Karpas-422 (cell line): ENCODE measurements at regions not wholly inside any gene's neighbourhood (a gene's known extent, or its start where the extent isn't known, plus 50 kb on each side); places are given as distances from the start of the nearest gene placed in this dataset.

Experiments
- DNase-seq: peaks from one replicate; pipeline ENCODE4 v3.0.0-alpha.2; 2015
- H2AFZ ChIP-seq: fragments of 200-600 bp; sonication (generic); 2 replicates; pipeline ENCODE4 v1.6.1; 2014; ENCODE audit warnings: antibody characterized with exemption, low read length, mixed read lengths
- H3K27ac ChIP-seq: fragments of 200-600 bp; sonication (generic); 2 replicates; pipeline ENCODE4 v1.5.1; 2014; ENCODE audit warnings: mild to moderate bottlenecking, low read length, moderate library complexity
- H3K27me3 ChIP-seq: fragments of 200-600 bp; sonication (generic); 2 replicates; pipeline ENCODE4 v1.6.1; 2014; ENCODE audit warnings: low read length, mixed read lengths
- H3K36me3 ChIP-seq: fragments of 200-600 bp; sonication (generic); 2 replicates; pipeline ENCODE4 v1.6.1; 2014; ENCODE audit warnings: low read length, mixed read lengths; ENCODE audit not compliant: insufficient read depth
- H3K4me1 ChIP-seq: fragments of 200-600 bp; sonication (generic); 2 replicates; pipeline ENCODE4 v1.6.1; 2014; ENCODE audit warnings: mild to moderate bottlenecking, low read length, mixed read lengths
- H3K4me2 ChIP-seq: fragments of 200-600 bp; sonication (generic); 2 replicates; pipeline ENCODE4 v1.6.1; 2014; ENCODE audit warnings: low read length, low read depth, mild to moderate bottlenecking; ENCODE audit not compliant: poor library complexity, severe bottlenecking
- H3K4me3 ChIP-seq: fragments of 200-600 bp; sonication (generic); 2 replicates; pipeline ENCODE4 v1.5.1; 2014; ENCODE audit warnings: mild to moderate bottlenecking, antibody characterized with exemption, low read length, mixed read lengths
- H3K79me2 ChIP-seq: fragments of 200-600 bp; sonication (generic); 2 replicates; pipeline ENCODE4 v1.6.1; 2014; ENCODE audit warnings: mild to moderate bottlenecking, low read length, mixed read lengths
- H3K9ac ChIP-seq: fragments of 200-600 bp; sonication (generic); 2 replicates; pipeline ENCODE4 v1.6.0; 2014; ENCODE audit warnings: low read length
- H3K9me2 ChIP-seq: fragments of 200-600 bp; sonication (generic), shearing (Covaris generic); replicated peaks from 2 replicates; pipeline ENCODE4 v1.6.0; 2014; ENCODE audit warnings: mild to moderate bottlenecking, low read length, moderate library complexity; ENCODE audit not compliant: insufficient read depth
- H3K9me3 ChIP-seq: fragments of 300-700, 200-600 bp; sonication (generic); 2 replicates; pipeline ENCODE4 v1.6.1; 2014; ENCODE audit warnings: low read length, mixed read lengths
- H4K20me1 ChIP-seq: fragments of 200-600 bp; sonication (generic); 2 replicates; pipeline ENCODE4 v1.6.1; 2014; ENCODE audit warnings: mild to moderate bottlenecking, antibody characterized with exemption, low read length, low read depth; ENCODE audit not compliant: insufficient read depth

DNA sequence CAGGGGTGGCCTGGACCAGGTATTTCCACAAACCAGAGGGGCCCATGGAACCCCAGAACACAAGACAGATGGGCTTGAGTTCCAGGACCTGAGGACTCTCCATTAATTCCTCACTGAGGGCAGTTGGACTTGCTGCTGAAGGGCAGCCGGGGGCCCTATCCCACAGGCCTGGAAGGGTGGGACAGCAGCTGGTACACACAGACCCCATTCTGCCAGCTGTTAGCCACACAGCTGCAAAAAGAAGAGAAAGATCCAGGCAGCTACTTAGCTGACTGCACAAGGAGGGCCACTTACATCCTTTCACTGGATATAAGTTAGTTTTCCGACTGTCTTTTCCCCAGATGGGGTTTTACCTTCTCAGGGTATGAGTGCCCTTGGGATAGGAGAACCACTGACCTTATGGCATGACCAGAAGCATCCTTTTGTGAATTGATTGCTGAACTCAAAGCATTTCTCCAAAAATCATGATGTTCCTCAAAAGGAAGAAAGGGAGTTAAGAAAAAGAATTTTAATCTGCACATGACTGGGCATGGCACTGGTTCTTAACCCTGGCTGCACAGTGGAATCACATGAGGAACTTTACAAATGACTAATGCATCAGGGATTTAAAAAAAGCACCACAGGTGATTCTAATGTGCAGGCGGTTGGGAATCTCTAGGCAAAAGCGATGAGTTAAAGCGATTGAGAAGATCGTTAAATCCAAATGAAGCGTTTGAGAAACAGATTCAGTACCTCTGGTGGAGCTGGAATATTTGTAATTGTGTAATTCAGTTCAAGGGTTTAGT is 199.4 kb downstream of the TFAP2A start:
- DNase-seq, result no peak
- Histone ChIP-seq H3K9me3 (no peaks in the 10 kb centered on the region), H3K4me3 (no peak overlapping the region), H3K9ac (no peak overlapping the region), H3K4me1 (no peaks in the 10 kb centered on the region), H2AFZ (no peak overlapping the region), H3K79me2 (no peaks in the 10 kb centered on the region), H3K27me3 (no peaks in the 10 kb centered on the region), H3K4me2 (no peak overlapping the region), H3K36me3 (no peaks in the 10 kb centered on the region), H4K20me1 (no peaks in the 10 kb centered on the region), H3K9me2 (no peaks in the 10 kb centered on the region), H3K27ac (no peak overlapping the region)

GRCh38 chr6:10210052-10210451 is 204.8 kb downstream of the TFAP2A start:
- Histone ChIP-seq H3K4me3 (no peak overlapping the region), H3K4me2 (no peak overlapping the region), H3K36me3 (no peaks in the 10 kb centered on the region), H3K4me1 (no peaks in the 10 kb centered on the region), H3K9me3 (no peaks in the 10 kb centered on the region), H3K27me3 (no peaks in the 10 kb centered on the region), H2AFZ (no peak overlapping the region), H3K27ac (no peak overlapping the region), H3K79me2 (no peaks in the 10 kb centered on the region), H3K9me2 (no peaks in the 10 kb centered on the region), H3K9ac (no peak overlapping the region), H4K20me1 (no peaks in the 10 kb centered on the region)
- no peak for DNase-seq

GRCh38 chr6:10205892-10206291 is 209.0 kb downstream of the TFAP2A start:
- Histone ChIP-seq H3K4me1 (no peaks in the 10 kb centered on the region), H3K4me2 (no peak overlapping the region), H3K9ac (no peak overlapping the region)

GRCh38 chr6:10205120-10205519 is 209.8 kb downstream of the TFAP2A start:
- no peaks in the 10 kb centered on the region for H3K9me2 ChIP-seq
- H3K4me3 ChIP-seq, result no peak overlapping the region
- DNase-seq, result no peak
- H3K9me3 ChIP-seq, result no peaks in the 10 kb centered on the region
- no peak overlapping the region for H3K9ac ChIP-seq
- no peaks in the 10 kb centered on the region for H3K79me2 ChIP-seq
- H3K27ac ChIP-seq, result no peak overlapping the region
- H3K27me3 ChIP-seq, result no peaks in the 10 kb centered on the region
- H3K36me3 ChIP-seq, result no peaks in the 10 kb centered on the region
- no peaks in the 10 kb centered on the region for H4K20me1 ChIP-seq
- H2AFZ ChIP-seq, result no peak overlapping the region
- no peak overlapping the region for H3K4me2 ChIP-seq
- no peaks in the 10 kb centered on the region for H3K4me1 ChIP-seq

More at GRCh38 chr6:10205892-10206291, 209.0 kb downstream of the TFAP2A start:
- Histone ChIP-seq H3K79me2 (no peaks in the 10 kb centered on the region), H3K27ac (no peak overlapping the region), H3K36me3 (no peaks in the 10 kb centered on the region), H3K4me3 (no peak overlapping the region), H3K9me2 (no peaks in the 10 kb centered on the region), H4K20me1 (no peaks in the 10 kb centered on the region), H3K9me3 (no peaks in the 10 kb centered on the region), H3K27me3 (no peaks in the 10 kb centered on the region), H2AFZ (no peak overlapping the region)
- peak; percentile 44 for DNase-seq

- no peaks in the 10 kb centered on the region for H3K9me3 ChIP-seq
- H3K9ac ChIP-seq, result no peak overlapping the region
- H3K4me1 ChIP-seq, result no peaks in the 10 kb centered on the region
- H3K79me2 ChIP-seq, result no peaks in the 10 kb centered on the region
- H3K27ac ChIP-seq, result no peak overlapping the region
- H3K9me2 ChIP-seq, result no peaks in the 10 kb centered on the region
- no peaks in the 10 kb centered on the region for H3K27me3 ChIP-seq
- H3K4me3 ChIP-seq, result no peak overlapping the region
- H2AFZ ChIP-seq, result no peak overlapping the region
- H3K36me3 ChIP-seq, result no peaks in the 10 kb centered on the region
- no peaks in the 10 kb centered on the region for H4K20me1 ChIP-seq
- no peak overlapping the region for H3K4me2 ChIP-seq
- no peak for DNase-seq
Measured at GRCh38 chr6:10203651-10204050, 211.2 kb downstream of the TFAP2A start.

GRCh38 chr6:10202581-10202980 is 212.3 kb downstream of the TFAP2A start:
- no peak for DNase-seq
- no peaks in the 10 kb centered on the region for H3K9me2 ChIP-seq
- no peak overlapping the region for H3K4me2 ChIP-seq
- no peak overlapping the region for H3K27ac ChIP-seq
- no peaks in the 10 kb centered on the region for H3K27me3 ChIP-seq
- H2AFZ ChIP-seq, result no peak overlapping the region
- H4K20me1 ChIP-seq, result no peaks in the 10 kb centered on the region
- no peaks in the 10 kb centered on the region for H3K79me2 ChIP-seq
- H3K9ac ChIP-seq, result no peak overlapping the region
- H3K4me1 ChIP-seq, result no peaks in the 10 kb centered on the region
- H3K4me3 ChIP-seq, result no peak overlapping the region
- H3K9me3 ChIP-seq, result no peaks in the 10 kb centered on the region
- no peaks in the 10 kb centered on the region for H3K36me3 ChIP-seq

DNA sequence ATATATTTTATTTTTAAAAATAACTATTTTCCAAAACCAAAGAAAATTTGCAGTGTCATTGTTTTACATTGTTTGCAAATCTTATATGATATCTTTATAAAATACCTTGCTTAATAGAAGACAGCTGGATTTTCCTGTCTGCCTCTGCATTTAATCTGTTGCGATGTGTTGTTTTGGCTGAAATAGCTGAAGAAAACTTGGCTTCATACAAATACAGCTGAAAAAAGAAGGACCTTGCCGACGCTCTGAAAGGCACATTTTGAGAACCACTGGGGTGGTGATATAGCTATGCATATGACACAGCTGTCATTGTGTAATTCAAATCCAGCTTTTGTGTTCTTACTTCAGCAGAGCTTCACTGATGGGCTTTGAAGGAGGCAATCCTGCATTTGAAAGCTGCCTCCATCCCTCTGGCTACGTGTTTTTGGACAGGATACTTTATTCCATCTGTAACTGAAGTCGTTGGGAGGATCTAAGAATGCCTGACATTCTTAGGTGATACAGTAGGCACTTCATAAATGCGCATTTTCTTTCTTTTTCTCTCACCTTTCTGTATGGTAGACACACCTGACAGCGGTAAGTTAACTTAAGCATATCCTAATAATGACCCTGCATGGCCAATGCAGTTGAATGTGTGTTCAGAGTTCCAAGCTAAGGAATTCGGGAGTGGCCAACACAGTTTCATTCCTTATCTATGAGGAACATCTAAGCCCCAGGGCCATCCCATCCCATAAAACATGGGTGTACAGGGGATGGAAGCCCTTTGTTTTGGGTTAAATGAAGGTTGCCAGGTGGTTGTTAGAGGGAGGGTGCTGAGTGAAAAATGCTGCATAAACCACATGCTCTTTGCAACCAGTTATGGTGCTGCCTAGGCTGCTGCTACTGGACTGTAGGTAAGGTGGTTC is 213.0 kb downstream of the TFAP2A start:
- no peaks in the 10 kb centered on the region for H3K79me2 ChIP-seq
- no peak overlapping the region for H3K27ac ChIP-seq
- DNase-seq, result no peak
- H3K9me2 ChIP-seq, result no peaks in the 10 kb centered on the region
- H4K20me1 ChIP-seq, result no peaks in the 10 kb centered on the region
- no peaks in the 10 kb centered on the region for H3K36me3 ChIP-seq
- H3K4me1 ChIP-seq, result no peaks in the 10 kb centered on the region
- H3K27me3 ChIP-seq, result no peaks in the 10 kb centered on the region
- no peak overlapping the region for H3K9ac ChIP-seq
- no peak overlapping the region for H3K4me2 ChIP-seq
- H3K4me3 ChIP-seq, result no peak overlapping the region
- H2AFZ ChIP-seq, result no peak overlapping the region
- H3K9me3 ChIP-seq, result no peaks in the 10 kb centered on the region

- Histone ChIP-seq H3K4me3 (no peak overlapping the region), H3K9me3 (no peaks in the 10 kb centered on the region), H3K9me2 (no peaks in the 10 kb centered on the region), H3K4me1 (no peaks in the 10 kb centered on the region), H3K9ac (no peak overlapping the region), H3K79me2 (no peaks in the 10 kb centered on the region), H3K27me3 (no peaks in the 10 kb centered on the region), H3K4me2 (no peak overlapping the region), H3K36me3 (no peaks in the 10 kb centered on the region), H3K27ac (no peak overlapping the region), H4K20me1 (no peaks in the 10 kb centered on the region), H2AFZ (no peak overlapping the region)
- DNase-seq, result no peak
Measured at GRCh38 chr6:10196090-10196489, 218.8 kb downstream of the TFAP2A start.
